A673 (cell line): ENCODE measurements at regions not wholly inside any gene's neighbourhood (a gene's known extent, or its start where the extent isn't known, plus 50 kb on each side); places are given as distances from the start of the nearest gene placed in this dataset.
"Not testable (repeated sequence)": the region's sequence is repeated elsewhere in the genome, so short reads cannot be mapped to it uniquely, and the experiment has no call there.

Experiments
- EZH2 ChIP-seq: fragments of 200-600 bp; sonication (generic); IDR thresholded peaks from 2 replicates; pipeline ENCODE4 v1.6.1; 2017; ENCODE audit warnings: borderline replicate concordance, low read depth, mild to moderate bottlenecking, mixed read lengths, antibody characterized with exemption, low read length; ENCODE audit not compliant: poor library complexity, severe bottlenecking
- TF ChIP-seq, protein P1 (sequence below): fragments of 300-800, 200-600 bp; sonication (generic); conservative IDR thresholded peaks from 2 replicates; pipeline ENCODE4 v1.5.1; 2017; ENCODE audit warnings: low read depth, mild to moderate bottlenecking, antibody characterized with exemption, low read length, moderate library complexity, mixed read lengths

DNA sequence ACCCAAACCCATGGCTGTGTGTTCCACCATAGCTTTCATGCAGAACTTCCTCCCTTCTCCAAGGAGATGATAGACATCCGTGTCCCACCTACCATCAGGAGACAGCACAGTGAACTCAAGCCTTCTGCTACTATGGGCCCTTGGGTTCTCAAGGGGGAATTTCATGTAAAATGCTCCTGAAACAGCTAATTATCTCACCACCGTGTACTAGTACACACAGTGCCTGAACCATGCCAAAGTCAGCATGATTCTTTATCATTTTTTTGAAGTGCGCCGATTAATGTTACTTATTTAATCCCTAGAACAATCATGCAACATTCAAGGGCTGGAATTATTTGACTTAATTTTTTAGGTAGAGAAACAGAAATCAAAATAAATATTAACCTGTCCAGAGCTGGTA is 147.2 kb downstream of the PPIAL4A start:
- TF ChIP-seq, protein P1, sequence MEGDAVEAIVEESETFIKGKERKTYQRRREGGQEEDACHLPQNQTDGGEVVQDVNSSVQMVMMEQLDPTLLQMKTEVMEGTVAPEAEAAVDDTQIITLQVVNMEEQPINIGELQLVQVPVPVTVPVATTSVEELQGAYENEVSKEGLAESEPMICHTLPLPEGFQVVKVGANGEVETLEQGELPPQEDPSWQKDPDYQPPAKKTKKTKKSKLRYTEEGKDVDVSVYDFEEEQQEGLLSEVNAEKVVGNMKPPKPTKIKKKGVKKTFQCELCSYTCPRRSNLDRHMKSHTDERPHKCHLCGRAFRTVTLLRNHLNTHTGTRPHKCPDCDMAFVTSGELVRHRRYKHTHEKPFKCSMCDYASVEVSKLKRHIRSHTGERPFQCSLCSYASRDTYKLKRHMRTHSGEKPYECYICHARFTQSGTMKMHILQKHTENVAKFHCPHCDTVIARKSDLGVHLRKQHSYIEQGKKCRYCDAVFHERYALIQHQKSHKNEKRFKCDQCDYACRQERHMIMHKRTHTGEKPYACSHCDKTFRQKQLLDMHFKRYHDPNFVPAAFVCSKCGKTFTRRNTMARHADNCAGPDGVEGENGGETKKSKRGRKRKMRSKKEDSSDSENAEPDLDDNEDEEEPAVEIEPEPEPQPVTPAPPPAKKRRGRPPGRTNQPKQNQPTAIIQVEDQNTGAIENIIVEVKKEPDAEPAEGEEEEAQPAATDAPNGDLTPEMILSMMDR: not testable (repeated sequence)
- TF ChIP-seq EZH2: not testable (repeated sequence)
